HepG2 (cell line): ENCODE measurements at regions not wholly inside any gene's neighbourhood (a gene's known extent, or its start where the extent isn't known, plus 50 kb on each side); places are given as distances from the start of the nearest gene placed in this dataset.

Experiments
- ATF7 ChIP-seq, 2 experiments: fragments of 450-650 bp in 1 of 2; sonication (generic) in 1 of 2; formaldehyde crosslinking in 1 of 2; IDR thresholded peaks; 2 replicates each; pipeline versions ENCODE4 v1.4.0 to v1.6.1; 2016 to 2020; ENCODE audit warnings: antibody characterized with exemption in 1 of 2, mild to moderate bottlenecking in 1 of 2, missing genetic modification reagents in 1 of 2
- CEBPB ChIP-seq: IDR thresholded peaks from 2 replicates; pipeline ENCODE4 v1.6.1; 2011; ENCODE audit warnings: low read depth, low read length, improper control_type of control experiment, borderline replicate concordance
- KLF6 ChIP-seq: IDR thresholded peaks from 2 replicates; pipeline ENCODE4 v1.8.0; 2016; ENCODE audit warnings: missing biosample characterization, missing genetic modification reagents
- MTF2 ChIP-seq: sonication (generic); formaldehyde crosslinking; IDR thresholded peaks from 2 replicates; pipeline ENCODE4 v1.5.0; 2020; ENCODE audit warnings: missing genetic modification reagents, borderline replicate concordance
- SMARCC2 ChIP-seq: fragments of 450-650 bp; IDR thresholded peaks from 2 replicates; pipeline ENCODE4 v1.6.1; 2017; ENCODE audit warnings: antibody characterized with exemption, mild to moderate bottlenecking
- WIZ ChIP-seq: sonication (generic); formaldehyde crosslinking; IDR thresholded peaks from 2 replicates; pipeline ENCODE4 v1.5.1; 2020; ENCODE audit warnings: mild to moderate bottlenecking, missing genetic modification reagents
- ZBTB38 ChIP-seq: sonication (generic); formaldehyde crosslinking; IDR thresholded peaks from 2 replicates; pipeline ENCODE4 v1.5.1; 2020; ENCODE audit warnings: mild to moderate bottlenecking, missing genetic modification reagents
- ZBTB40 ChIP-seq, 2 experiments: fragments of 450-650 bp in 1 of 2; sonication (generic) in 1 of 2; formaldehyde crosslinking in 1 of 2; IDR thresholded peaks; 2 replicates each; pipeline versions ENCODE4 v1.6.1 to v1.8.0; 2016 to 2022; ENCODE audit warnings: antibody characterized with exemption in 1 of 2, mild to moderate bottlenecking in 1 of 2, missing genetic modification reagents in 1 of 2
- ZBTB49 ChIP-seq: sonication (generic); formaldehyde crosslinking; IDR thresholded peaks from 2 replicates; pipeline ENCODE4 v1.4.0; 2020; ENCODE audit warnings: missing genetic modification reagents, borderline replicate concordance

GRCh38 chr12:41777064-41777790 is 367.4 kb downstream of the GXYLT1 start (continued):
- no peak for TF ChIP-seq ZBTB40 (IDR thresholded peaks at IDR 0.05)
- TF ChIP-seq ZBTB40 (CRISPR knock-in tag; IDR thresholded peaks at IDR 0.05): no peak
- TF ChIP-seq ATF7 (IDR thresholded peaks at IDR 0.05): no peak
- TF ChIP-seq ATF7 (CRISPR knock-in tag; IDR thresholded peaks at IDR 0.05): no peak
- TF ChIP-seq CEBPB: no peak
- no peak for TF ChIP-seq ZBTB49 (CRISPR knock-in tag)
- TF ChIP-seq WIZ (CRISPR knock-in tag): no peak
- no peak for TF ChIP-seq KLF6 (CRISPR knock-in tag)
- TF ChIP-seq MTF2: no peak
- TF ChIP-seq ZBTB38 (CRISPR knock-in tag): no peak
- TF ChIP-seq SMARCC2: no peak
